Iris pigment epithelial cell (primary cell): ENCODE measurements at regions not wholly inside any gene's neighbourhood (a gene's known extent, or its start where the extent isn't known, plus 50 kb on each side); places are given as distances from the start of the nearest gene placed in this dataset.
A peak's percentile ranks its signal among the peaks of the same experiment; 100 is the strongest.
"Not testable (repeated sequence)": the region's sequence is repeated elsewhere in the genome, so short reads cannot be mapped to it uniquely, and the experiment has no call there.

Experiments
- DNase-seq: peaks from one replicate; pipeline ENCODE4 v3.0.0-alpha.2; 2011; ENCODE audit warnings: low read depth

DNA sequence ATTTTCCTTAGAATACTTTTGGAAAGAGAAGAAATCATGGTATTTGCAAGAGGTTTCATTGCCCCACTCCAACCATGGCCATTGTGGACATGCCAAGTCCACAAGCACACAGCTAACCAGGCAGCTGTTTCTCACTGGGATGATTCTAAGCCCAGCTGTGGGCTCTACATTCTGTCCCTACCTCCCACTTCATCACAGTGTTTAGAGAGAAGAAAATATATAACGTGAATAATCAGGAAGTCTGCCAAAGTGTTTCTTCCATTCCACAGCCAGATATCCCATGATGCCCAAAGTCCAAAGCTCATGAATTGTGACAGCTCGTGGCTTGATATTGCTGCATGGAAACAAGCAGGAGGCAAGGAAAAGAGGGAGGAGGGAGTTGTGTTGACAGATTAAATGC, 433.7 kb upstream of the GYPC start:
- no peak for DNase-seq

DNA sequence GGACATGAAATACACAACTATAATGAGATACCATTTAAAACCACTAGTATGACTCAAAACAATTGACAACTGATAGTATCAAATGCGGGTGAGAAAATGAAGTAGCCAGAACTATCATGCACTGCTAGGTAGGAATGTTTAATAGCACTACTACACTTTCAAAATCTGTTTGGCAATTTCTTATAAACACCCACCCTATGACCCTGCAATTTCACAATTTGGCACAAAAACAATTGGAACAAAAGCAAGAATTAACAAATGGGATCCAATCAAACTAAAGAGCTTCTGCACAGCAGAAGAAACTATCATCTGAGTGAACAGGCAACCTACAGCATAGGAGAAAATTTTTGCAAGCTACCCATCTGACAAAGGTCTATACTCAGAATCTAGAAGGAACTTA, 431.2 kb upstream of the GYPC start:
- DNase-seq, result no peak

DNA sequence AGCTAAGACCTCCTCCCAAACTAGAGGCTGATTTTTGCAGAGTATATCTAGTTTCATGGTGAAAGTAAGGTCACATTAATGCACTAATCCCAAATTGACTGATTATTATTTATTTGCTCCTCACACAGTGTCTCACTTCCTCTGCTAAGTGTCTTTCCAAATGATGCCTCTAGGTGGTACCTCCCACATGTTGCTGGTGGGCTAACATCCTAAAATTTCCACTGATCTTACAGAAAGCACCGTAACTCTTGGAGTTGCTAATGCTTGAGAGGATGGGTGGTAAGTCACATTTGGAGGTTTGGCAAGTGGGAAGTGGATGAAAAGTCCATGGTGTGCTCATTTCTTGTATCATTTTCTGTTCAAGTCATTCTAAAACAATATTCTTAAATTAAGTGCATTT, 428.7 kb upstream of the GYPC start:
- DNase-seq, result no peak

DNA sequence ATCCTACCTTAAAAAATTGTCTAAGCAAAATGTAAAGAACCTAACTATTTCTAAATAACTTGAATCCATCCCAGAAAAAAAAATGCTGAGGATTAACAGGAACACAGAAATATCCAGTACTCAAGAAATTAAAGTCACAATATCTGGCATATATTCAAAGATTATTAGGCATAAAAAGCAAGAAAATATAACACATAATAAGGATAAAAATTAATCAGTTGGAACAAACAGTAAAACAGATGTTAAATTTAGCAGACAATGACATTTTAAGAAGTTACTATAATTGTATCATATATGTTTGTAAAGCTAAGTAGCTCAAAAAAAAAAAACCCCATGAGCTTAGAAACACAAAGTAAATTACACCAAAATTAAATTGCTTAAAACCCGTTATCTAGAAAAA, 427.4 kb upstream of the GYPC start:
- no peak for DNase-seq

DNA sequence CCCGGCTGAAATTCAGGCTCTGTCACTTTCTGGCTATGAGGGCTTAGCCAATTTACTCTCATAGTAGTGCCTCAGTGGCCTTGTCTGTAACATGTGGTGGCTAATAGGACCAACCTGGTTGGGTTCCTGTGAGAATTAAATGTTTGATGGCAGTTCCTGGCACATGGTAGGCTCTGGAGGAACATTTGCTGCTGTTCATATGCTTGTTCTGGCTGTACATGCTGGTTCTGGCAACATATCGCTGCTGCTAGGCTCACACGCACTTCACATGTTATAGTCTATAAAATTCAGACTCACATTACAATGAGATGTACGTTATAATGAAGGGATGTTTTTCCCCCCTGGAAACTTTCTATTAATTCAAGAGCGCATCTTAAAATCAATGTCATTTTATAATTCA, 417.7 kb upstream of the GYPC start:
- DNase-seq, result no peak

DNA sequence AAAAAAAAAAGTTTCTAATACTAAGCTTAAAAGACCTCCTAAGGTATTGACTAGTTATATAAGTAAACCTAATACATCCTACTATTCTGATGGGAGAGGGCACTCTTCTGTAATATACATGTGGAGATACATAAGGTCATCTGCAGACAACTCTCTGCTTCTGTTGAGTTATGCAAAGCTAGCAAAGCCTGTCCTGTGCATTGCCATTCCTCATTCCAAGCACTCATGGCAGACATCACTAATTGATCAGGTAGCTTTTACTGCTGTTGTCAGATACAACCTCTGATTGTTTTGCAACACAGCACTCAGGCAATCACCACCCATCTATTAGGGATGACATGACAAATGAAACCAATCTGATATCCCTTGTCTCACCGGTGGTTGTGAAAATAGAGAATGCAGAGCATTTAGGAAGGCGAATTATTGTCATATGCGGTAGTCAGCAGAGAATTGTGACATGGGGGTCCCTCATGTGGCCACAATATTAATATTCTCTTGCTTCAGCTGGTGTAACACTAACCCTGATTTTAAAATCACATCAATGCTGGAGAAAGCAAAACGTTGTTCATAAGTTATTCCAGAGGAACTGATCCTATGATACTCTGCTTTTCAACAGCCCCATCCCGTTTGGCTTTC, 416.5 kb upstream of the GYPC start:
- DNase-seq, result no peak

DNA sequence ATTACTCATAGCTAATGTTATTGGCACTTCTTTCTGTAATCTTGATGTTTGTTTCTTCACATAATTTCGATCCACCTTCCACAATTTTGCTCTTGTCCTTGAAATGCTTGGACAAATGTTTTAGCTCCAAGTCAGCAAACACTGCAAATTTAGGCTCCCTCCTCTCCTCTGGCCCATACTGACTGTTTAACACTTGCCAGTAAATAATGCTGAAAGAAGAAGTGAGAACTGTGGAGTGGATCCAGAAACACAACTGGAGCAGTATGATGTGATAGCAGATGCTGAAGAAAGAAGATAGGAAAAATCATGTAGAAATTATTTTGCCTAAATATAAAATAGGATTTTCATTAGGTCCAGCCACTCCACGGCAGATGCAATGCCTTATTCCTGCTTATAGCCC, 415.0 kb upstream of the GYPC start:
- DNase-seq, result no peak

DNA sequence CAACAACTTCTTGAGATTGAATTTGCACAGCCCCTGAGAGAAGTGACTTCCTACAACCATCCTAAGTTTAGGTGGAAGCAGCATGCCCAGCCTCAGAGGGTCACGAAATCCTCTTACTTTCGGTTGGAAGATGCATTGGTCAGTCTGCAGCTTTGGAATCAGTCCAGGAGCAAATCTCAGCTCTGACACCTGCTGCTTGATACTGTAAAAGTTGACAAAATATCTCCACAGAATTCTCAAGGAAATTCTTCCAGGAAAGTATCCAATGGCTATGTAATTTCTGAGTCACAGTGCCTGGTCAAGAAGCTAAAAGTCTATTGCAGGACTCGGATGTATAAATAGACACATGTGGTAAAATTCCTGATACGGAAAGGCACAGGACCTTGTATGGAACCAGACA, 414.5 kb upstream of the GYPC start:
- DNase-seq, result no peak

DNA sequence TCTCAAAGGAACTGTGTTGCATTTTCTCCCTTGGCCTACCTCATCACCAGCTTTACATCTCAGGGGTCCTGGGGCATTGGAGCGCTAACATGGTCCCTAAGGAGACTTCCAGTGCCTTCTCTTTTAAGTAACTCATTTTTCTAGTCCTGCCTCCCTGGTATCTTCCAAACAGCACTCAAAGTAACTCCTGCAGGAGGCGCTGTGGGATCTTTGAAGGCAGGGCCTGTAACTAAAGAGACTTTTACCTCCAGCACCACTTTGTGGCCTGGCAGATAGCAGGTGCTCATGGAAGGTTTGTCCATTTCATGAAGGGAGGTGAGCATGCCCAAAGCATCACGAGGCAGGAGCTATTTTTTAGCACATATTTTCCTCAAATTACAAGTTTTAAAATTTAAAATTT, 411.0 kb upstream of the GYPC start:
- DNase-seq, result peak; percentile 2

DNA sequence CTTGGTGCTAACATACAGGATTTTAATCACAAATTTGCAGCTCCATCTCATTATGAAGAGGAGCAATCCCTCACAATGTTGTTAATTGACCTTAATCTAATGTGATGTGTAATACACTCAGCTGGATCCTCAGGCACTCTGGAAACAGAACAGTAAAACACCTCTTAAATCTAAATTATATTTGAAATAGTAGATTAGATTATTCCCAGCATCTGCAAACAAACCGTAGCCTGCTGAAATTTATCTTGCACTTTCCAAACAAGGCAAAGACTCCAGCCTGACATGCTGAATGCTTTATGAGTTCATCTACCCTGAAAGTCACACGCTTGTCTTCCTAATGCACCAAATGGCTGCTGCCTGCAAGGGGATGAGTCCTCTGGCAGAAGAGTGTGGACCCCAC, 402.3 kb upstream of the GYPC start:
- no peak for DNase-seq

DNA sequence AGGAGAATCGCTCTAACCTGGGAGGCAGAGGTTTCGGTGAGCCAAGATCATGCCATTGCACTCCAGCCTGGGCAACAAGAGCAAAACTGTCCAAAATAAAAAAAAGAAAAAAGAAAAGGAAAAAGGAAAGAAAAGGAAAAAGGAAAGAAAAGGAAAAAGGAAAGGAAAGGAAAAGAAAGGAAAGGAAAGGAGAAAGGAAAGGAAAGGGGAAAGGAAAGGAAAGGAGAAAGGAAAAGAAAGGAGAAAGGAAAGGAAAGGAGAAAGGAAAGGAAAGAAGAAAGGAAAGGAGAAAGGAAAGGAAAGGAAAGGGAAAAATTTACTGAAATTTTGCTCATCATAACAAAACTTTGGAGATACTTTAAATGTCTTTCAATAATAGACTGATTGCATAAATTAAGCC, 391.3 kb upstream of the GYPC start:
- no peak for DNase-seq

DNA sequence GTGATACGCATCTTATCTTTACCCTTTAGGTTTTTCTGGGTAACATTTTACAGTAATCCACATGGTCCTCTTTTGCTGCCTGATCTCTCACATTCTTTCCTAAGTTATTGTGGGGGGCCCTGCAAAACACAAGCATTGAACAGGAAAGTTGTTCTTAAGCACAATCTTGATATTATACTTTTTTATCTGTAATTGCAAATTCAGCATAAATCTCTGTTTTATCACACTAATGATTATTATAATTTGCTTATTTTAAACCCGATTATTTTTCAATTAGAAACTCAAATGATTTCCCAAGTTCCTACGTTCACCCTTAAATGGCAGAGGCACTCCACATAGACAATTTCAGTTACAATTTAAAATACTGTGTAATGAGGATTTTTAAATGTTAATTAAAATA, 386.0 kb upstream of the GYPC start:
- no peak for DNase-seq

DNA sequence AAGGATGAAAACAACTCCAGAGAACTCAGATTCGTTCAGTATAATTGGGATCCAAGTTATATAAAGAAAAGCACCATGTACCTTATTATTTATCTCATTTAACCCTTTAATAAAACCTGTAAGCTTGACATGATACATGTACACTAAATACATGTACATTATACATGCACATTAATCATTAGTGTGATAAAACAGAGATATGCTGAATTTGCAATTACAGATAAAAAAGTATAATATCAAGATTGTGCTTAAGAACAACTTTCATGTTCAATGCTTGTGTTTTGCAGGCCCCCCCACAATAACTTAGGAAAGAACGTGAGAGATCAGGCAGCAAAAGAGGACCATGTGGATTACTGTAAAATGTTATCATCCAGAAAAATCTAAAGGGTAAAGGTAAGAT, 385.4 kb upstream of the GYPC start:
- DNase-seq, result no peak

DNA sequence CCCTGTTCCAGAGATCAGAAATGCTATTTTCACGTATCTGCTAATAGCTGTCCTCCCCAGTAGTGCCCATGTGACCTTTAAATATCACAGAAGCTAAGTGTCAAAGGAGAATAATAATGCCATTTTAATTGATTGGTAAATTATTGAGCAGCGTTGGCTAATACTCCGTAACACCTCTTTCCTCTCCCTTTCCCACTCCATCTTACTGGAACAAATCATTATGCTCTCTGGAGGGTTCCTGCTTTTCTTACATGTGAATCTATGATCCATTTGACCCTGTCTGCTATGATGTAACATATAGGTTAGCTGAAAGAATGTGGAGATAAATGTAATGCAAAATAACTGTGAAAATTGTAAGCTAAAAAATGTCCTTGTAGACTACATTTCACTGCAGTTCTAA, 383.6 kb upstream of the GYPC start:
- DNase-seq, result no peak

DNA sequence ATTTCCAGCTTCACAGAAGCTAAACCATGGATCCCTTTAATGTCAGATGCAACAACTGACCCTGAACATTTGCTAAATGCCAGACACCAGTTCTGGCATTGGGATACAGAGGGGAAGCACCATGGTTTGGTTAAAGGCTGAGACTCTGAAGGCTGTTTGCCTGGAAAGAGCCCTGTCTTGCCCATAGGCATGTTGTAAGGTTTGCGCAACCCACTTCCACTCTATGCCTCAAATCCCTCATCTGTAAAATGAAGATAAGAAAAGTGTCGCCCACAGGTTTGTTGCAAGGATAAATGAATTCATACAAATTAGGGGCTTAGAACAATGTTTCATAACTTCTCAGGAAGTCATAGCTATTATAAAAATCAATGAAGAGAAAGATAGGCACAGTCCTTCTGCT, 380.9 kb upstream of the GYPC start:
- no peak for DNase-seq

DNA sequence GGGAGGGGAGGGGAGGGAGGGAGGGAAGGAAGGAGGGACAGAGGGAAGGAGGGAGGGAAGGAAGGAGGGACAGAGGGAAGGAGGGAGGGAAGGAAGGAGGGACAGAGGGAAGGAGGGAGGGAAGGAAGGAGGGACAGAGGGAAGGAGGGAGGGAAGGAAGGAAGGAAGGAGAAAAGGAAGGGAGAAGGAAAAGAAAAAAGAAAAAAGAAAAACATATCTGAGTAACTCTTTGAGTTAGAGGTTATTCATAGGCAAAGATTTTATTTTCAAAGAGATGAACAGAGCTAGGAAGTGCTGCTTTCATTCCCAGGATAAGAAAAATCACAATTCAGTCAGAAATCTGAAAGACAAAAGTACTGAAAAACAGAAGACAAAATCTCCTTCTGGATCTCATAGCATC, 379.7 kb upstream of the GYPC start:
- DNase-seq, result not testable (repeated sequence)

DNA sequence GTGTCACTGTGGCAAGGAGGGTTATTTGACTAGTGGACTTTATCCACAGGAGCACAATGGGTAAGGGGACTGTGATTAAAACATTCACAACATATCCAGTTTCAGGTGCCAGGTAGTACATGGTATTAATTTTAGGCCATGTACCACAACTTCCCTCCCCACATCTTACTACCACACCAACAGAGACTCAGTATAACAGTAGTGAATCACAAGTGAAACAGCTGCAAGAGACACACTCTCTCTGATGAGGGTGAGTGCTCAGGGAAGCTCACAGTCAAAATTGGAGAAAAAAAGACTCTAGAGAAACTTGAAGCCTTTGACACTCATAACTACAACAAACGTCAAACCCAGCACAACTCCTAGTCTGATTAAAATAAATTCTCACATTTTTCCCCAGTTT, 367.6 kb upstream of the GYPC start:
- DNase-seq, result no peak

DNA sequence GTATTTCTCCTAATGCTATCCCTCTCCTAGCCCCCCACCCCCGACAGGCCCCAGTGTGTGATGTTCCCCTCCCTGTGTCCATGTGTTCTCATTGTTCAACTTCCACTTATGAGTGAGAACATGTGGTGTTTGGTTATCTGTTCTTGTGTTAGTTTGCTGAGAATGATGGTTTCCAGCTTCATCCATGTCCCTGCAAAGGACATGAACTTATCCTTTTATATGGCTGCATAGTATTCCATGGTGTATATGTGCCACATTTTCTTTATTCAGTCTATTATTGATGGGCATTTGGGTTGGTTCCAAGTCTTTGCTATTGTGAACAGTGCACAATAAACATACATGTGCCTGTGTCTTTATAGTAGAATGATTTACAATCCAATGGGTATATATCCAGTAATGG, 362.0 kb upstream of the GYPC start:
- DNase-seq, result not testable (repeated sequence)

DNA sequence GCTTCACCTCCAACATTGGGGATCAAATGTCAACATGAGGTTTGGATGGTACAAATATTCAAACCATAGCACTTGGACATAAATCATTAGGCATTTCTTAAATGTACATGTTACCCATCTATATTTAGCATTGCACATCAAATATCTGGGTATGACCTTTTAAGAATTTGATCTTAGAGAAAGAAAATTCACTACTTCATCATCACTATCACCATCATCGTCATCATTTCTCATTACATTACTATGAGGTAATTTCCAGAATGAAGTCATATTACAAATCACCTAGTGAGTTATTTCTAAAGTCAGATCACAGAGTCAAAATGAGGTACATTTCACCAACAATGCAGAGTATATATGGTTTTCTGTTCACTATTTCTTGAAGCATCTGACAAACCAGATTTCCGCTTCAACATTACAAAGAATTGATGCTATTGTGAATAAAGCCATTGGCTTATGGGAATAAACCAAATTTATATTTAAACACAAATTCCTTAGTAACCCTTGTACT, 356.4 kb upstream of the GYPC start:
- no peak for DNase-seq

DNA sequence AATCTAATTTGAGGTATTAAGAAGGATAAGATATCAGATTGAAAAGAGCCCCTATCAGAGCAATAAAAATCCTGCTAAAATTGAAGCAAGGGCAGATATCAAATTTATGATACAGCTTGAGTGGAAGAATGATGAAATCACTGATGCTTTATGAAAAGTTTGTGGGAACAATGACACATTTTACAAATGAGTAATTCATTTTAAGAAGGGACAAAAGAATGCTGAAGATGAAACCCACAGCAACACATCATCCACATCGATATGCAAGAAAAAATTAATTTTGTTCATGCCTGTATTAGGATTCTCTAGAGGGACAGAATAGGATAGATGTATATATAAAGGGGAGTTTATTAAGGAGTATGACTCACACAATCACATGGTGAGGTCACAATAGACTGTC, 355.6 kb upstream of the GYPC start:
- no peak for DNase-seq

DNA sequence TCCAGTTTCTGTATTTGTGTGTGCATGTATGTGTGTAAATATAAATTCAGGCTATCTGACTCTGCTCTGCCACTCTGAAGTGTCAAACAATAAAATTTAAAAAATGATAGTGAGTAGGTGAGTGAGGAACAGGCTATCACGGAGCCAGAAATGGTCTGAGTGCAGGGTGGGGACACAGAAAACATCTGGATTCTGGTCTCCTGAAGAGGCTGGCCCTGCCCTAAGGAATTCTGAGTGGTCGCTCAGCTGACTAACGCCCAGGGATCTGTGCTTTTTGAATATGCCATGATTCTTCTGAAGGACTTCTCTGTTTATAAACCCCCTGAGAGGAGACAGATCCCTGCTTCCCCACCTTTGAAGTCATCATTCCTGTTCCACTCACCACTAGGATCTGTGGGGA, 353.9 kb upstream of the GYPC start:
- DNase-seq, result no peak

DNA sequence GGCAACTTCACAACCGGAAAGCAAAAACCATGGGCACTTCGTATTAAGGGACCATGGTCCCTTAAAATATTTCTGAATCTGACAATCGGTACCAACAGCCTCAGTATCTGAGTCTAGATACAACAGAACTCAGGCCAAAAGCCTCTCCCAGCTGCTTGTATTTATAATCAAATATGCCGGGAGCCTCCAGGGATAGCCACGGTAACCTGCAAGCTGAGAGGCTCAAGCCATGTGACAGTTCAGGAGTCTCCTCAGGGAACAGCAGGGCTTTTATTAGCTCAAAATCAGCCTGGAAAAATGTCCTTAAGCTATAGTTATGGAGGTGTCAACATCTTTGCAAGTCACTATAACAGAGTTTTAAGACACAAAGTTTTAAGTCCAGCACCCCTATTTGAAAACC, 352.8 kb upstream of the GYPC start:
- no peak for DNase-seq

DNA sequence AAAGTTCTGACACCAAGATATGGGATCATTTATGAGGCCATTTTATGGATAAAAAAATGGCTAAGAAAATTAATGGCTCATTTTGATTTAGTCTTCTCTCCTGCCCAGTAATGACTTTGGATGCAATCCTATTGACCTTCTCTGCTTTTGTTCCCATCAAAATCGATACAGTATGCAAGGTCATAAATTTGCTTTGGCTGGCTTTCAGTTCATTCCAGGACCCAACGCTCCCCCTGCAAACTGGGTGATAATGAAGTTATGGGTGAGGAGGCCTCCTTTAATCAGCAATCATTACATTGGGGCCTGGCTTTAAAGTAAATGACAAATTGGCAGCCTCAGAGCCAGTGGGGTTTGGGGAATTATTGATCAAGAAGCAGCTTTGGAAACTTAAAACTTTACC, 351.8 kb upstream of the GYPC start:
- DNase-seq, result no peak

DNA sequence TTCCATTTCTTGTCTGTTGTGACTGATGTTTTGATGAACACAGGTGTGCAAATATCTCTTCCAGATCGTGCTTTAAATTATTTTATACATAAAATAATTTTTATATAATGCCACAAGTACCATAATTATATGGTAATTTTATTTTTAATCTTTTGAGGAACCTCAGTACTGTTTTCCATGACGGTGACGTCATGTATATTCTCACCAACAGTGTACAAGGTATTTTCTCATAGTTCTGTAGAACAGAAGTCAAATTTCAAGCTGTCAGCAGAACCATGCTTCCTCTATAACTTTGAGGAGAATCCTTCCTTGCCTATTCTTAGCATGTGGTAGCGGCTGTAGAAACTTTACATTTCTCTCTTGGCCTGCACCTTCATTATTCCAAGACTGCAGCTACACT, 349.4 kb upstream of the GYPC start:
- DNase-seq, result no peak

DNA sequence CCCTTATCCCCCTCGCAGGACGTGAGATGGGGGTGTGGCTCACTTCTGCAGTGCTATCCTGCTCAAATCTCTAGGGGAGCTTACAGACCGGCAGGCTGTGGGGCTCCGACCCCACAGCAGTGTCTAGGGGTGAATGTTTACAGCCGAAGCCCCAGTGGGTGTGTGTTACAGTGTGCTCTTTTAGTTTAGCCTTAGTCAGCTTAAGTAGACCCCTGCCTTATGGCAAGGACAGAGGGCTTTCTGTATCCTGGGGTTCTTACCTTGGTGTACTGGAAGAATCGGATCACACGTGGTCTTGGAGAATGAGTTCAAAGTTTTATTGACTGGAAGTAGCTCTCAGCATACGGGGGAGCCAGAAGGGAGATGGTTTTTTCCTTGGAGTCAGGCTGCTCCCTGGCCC, 348.2 kb upstream of the GYPC start:
- no peak for DNase-seq
